ENCODE measurements at regions not wholly inside any gene's neighbourhood (a gene's known extent, or its start where the extent isn't known, plus 50 kb on each side); places are given as distances from the start of the nearest gene placed in this dataset.

- no peak overlapping the region for H3K4me3 ChIP-seq (ENCODE audit: low read length)
- no peaks in the 10 kb centered on the region for H3K9me3 ChIP-seq (ENCODE audit: insufficient read depth, low read depth, low read length)
- H3K36me3 ChIP-seq (ENCODE audit: insufficient read depth, low read length): no peaks in the 10 kb centered on the region
- WGBS: 95% methylated on average over 17 of the region's 17 CpGs
- H3K9ac ChIP-seq (ENCODE audit: low read depth, low read length): no peak overlapping the region
- H3K27me3 ChIP-seq (ENCODE audit: insufficient read depth, low read length): no peaks in the 10 kb centered on the region
- no peak overlapping the region for H3K27ac ChIP-seq (ENCODE audit: low read depth, low read length)
- no peaks in the 10 kb centered on the region for H3K4me1 ChIP-seq (ENCODE audit: insufficient read depth, low read length)
These were observed 1141.3 kb downstream of the BRINP3 start for GRCh38 chr1:189336115-189337100.

GRCh38 chr1:189349607-189350006 lies 1128.1 kb downstream of the BRINP3 start:
- Histone ChIP-seq H3K9ac (ENCODE audit: low read depth, low read length) (no peak overlapping the region), H3K4me1 (ENCODE audit: insufficient read depth, low read length) (no peaks in the 10 kb centered on the region), H3K27ac (ENCODE audit: low read depth, low read length) (no peak overlapping the region), H3K9me3 (ENCODE audit: insufficient read depth, low read depth, low read length) (no peaks in the 10 kb centered on the region), H3K36me3 (ENCODE audit: insufficient read depth, low read length) (no peaks in the 10 kb centered on the region), H3K27me3 (ENCODE audit: insufficient read depth, low read length) (no peaks in the 10 kb centered on the region), H3K4me3 (ENCODE audit: low read length) (no peak overlapping the region)
- WGBS: 95% methylated on average over 4 of the region's 4 CpGs

GRCh38 chr1:189350983-189351616 lies 1126.6 kb downstream of the BRINP3 start:
- H3K9ac ChIP-seq (ENCODE audit: low read depth, low read length): no peak overlapping the region
- H3K4me3 ChIP-seq (ENCODE audit: low read length): no peak overlapping the region
- 100% methylated on average over 1 of the region's 3 CpGs for WGBS

GRCh38 chr1:189351960-189352359 lies 1125.7 kb downstream of the BRINP3 start:
- Histone ChIP-seq H3K27ac (ENCODE audit: low read depth, low read length) (no peak overlapping the region), H3K9ac (ENCODE audit: low read depth, low read length) (no peak overlapping the region), H3K4me1 (ENCODE audit: insufficient read depth, low read length) (no peaks in the 10 kb centered on the region), H3K9me3 (ENCODE audit: insufficient read depth, low read depth, low read length) (no peaks in the 10 kb centered on the region), H3K27me3 (ENCODE audit: insufficient read depth, low read length) (no peaks in the 10 kb centered on the region), H3K36me3 (ENCODE audit: insufficient read depth, low read length) (no peaks in the 10 kb centered on the region), H3K4me3 (ENCODE audit: low read length) (no peak overlapping the region)
- 35% methylated on average over 1 of the region's 1 CpG for WGBS

More at GRCh38 chr1:189350983-189351616, 1126.6 kb downstream of the BRINP3 start:
- H3K36me3 ChIP-seq (ENCODE audit: insufficient read depth, low read length): no peaks in the 10 kb centered on the region
- no peak overlapping the region for H3K27ac ChIP-seq (ENCODE audit: low read depth, low read length)
- no peaks in the 10 kb centered on the region for H3K27me3 ChIP-seq (ENCODE audit: insufficient read depth, low read length)
- no peaks in the 10 kb centered on the region for H3K9me3 ChIP-seq (ENCODE audit: insufficient read depth, low read depth, low read length)
- H3K4me1 ChIP-seq (ENCODE audit: insufficient read depth, low read length): no peaks in the 10 kb centered on the region

GRCh38 chr1:189356206-189356605 lies 1121.5 kb downstream of the BRINP3 start:
- Histone ChIP-seq H3K9ac (ENCODE audit: low read depth, low read length) (no peak overlapping the region), H3K4me3 (ENCODE audit: low read length) (no peak overlapping the region), H3K27ac (ENCODE audit: low read depth, low read length) (no peak overlapping the region), H3K4me1 (ENCODE audit: insufficient read depth, low read length) (no peaks in the 10 kb centered on the region), H3K36me3 (ENCODE audit: insufficient read depth, low read length) (no peaks in the 10 kb centered on the region), H3K27me3 (ENCODE audit: insufficient read depth, low read length) (no peaks in the 10 kb centered on the region), H3K9me3 (ENCODE audit: insufficient read depth, low read depth, low read length) (no peaks in the 10 kb centered on the region)

- H3K27ac ChIP-seq (ENCODE audit: low read depth, low read length): no peak overlapping the region
- 100% methylated on average over 1 of the region's 1 CpG for WGBS
- no peaks in the 10 kb centered on the region for H3K27me3 ChIP-seq (ENCODE audit: insufficient read depth, low read length)
- no peaks in the 10 kb centered on the region for H3K36me3 ChIP-seq (ENCODE audit: insufficient read depth, low read length)
- H3K4me1 ChIP-seq (ENCODE audit: insufficient read depth, low read length): no peaks in the 10 kb centered on the region
- no peak overlapping the region for H3K4me3 ChIP-seq (ENCODE audit: low read length)
- no peaks in the 10 kb centered on the region for H3K9me3 ChIP-seq (ENCODE audit: insufficient read depth, low read depth, low read length)
- H3K9ac ChIP-seq (ENCODE audit: low read depth, low read length): no peak overlapping the region
These were observed 1120.3 kb downstream of the BRINP3 start for GRCh38 chr1:189357317-189357716.

- Histone ChIP-seq H3K9me3 (ENCODE audit: insufficient read depth, low read depth, low read length) (no peaks in the 10 kb centered on the region), H3K27ac (ENCODE audit: low read depth, low read length) (no peak overlapping the region), H3K9ac (ENCODE audit: low read depth, low read length) (no peak overlapping the region), H3K4me3 (ENCODE audit: low read length) (no peak overlapping the region), H3K4me1 (ENCODE audit: insufficient read depth, low read length) (no peaks in the 10 kb centered on the region), H3K36me3 (ENCODE audit: insufficient read depth, low read length) (no peaks in the 10 kb centered on the region), H3K27me3 (ENCODE audit: insufficient read depth, low read length) (no peaks in the 10 kb centered on the region)
These were observed 1108.1 kb downstream of the BRINP3 start for GRCh38 chr1:189369612-189370011.

GRCh38 chr1:189374816-189375215 lies 1102.8 kb downstream of the BRINP3 start:
- Histone ChIP-seq H3K9me3 (ENCODE audit: insufficient read depth, low read depth, low read length) (no peaks in the 10 kb centered on the region), H3K9ac (ENCODE audit: low read depth, low read length) (no peak overlapping the region), H3K27ac (ENCODE audit: low read depth, low read length) (no peak overlapping the region), H3K36me3 (ENCODE audit: insufficient read depth, low read length) (no peaks in the 10 kb centered on the region), H3K27me3 (ENCODE audit: insufficient read depth, low read length) (no peaks in the 10 kb centered on the region), H3K4me1 (ENCODE audit: insufficient read depth, low read length) (no peaks in the 10 kb centered on the region), H3K4me3 (ENCODE audit: low read length) (no peak overlapping the region)
- 90% methylated on average over 2 of the region's 3 CpGs for WGBS

GRCh38 chr1:189405419-189405818 lies 1072.2 kb downstream of the BRINP3 start:
- peaks cover 12% of the 10 kb centered on the region for H3K4me1 ChIP-seq (ENCODE audit: insufficient read depth, low read length)
- H3K4me3 ChIP-seq (ENCODE audit: low read length): no peak overlapping the region
- peak overlapping the region; percentile 27; the same call in 1 of the 2 replicates for H3K27ac ChIP-seq (ENCODE audit: low read depth, low read length)
- WGBS: 19% methylated on average over 1 of the region's 1 CpG
- peaks cover 13% of the 10 kb centered on the region for H3K9me3 ChIP-seq (ENCODE audit: insufficient read depth, low read depth, low read length)
- no peaks in the 10 kb centered on the region for H3K36me3 ChIP-seq (ENCODE audit: insufficient read depth, low read length)
- no peaks in the 10 kb centered on the region for H3K27me3 ChIP-seq (ENCODE audit: insufficient read depth, low read length)
- H3K9ac ChIP-seq (ENCODE audit: low read depth, low read length): no peak overlapping the region

GRCh38 chr1:189409774-189410173 lies 1067.9 kb downstream of the BRINP3 start:
- peaks cover 4% of the 10 kb centered on the region for H3K9me3 ChIP-seq (ENCODE audit: insufficient read depth, low read depth, low read length)
- 94% methylated on average over 2 of the region's 3 CpGs for WGBS
- peaks cover 10% of the 10 kb centered on the region for H3K4me1 ChIP-seq (ENCODE audit: insufficient read depth, low read length)
- no peak overlapping the region for H3K9ac ChIP-seq (ENCODE audit: low read depth, low read length)
- H3K27me3 ChIP-seq (ENCODE audit: insufficient read depth, low read length): no peaks in the 10 kb centered on the region
- H3K36me3 ChIP-seq (ENCODE audit: insufficient read depth, low read length): no peaks in the 10 kb centered on the region
- H3K27ac ChIP-seq (ENCODE audit: low read depth, low read length): no peak overlapping the region
- H3K4me3 ChIP-seq (ENCODE audit: low read length): no peak overlapping the region

GRCh38 chr1:189424746-189425331 lies 1052.8 kb downstream of the BRINP3 start:
- Histone ChIP-seq H3K4me1 (ENCODE audit: insufficient read depth, low read length) (no peaks in the 10 kb centered on the region), H3K9me3 (ENCODE audit: insufficient read depth, low read depth, low read length) (no peaks in the 10 kb centered on the region), H3K4me3 (ENCODE audit: low read length) (no peak overlapping the region), H3K27ac (ENCODE audit: low read depth, low read length) (no peak overlapping the region), H3K27me3 (ENCODE audit: insufficient read depth, low read length) (no peaks in the 10 kb centered on the region), H3K9ac (ENCODE audit: low read depth, low read length) (no peak overlapping the region), H3K36me3 (ENCODE audit: insufficient read depth, low read length) (no peaks in the 10 kb centered on the region)
- 75% methylated on average over 2 of the region's 2 CpGs for WGBS

Data from HUES64 (cell line).